ENCODE measurements at regions not wholly inside any gene's neighbourhood (a gene's known extent, or its start where the extent isn't known, plus 50 kb on each side); places are given as distances from the start of the nearest gene placed in this dataset.

- no peak for TF ChIP-seq SAP30 (IDR thresholded peaks at IDR 0.05; ENCODE audit: insufficient read depth, insufficient replicate concordance, low read length)
Measured at GRCh38 chr5:61969755-61970154, 336.3 kb upstream of the KIF2A start (continued).
